RWPE1 (cell line): ENCODE measurements at regions not wholly inside any gene's neighbourhood (a gene's known extent, or its start where the extent isn't known, plus 50 kb on each side); places are given as distances from the start of the nearest gene placed in this dataset.
"Not testable (repeated sequence)": the region's sequence is repeated elsewhere in the genome, so short reads cannot be mapped to it uniquely, and the experiment has no call there.

ENCODE experiments used
- CTCF ChIA-PET: fragments of 350-600 bp; sonication (Branson Sonifier 250); formaldehyde crosslinking; extraction: SDS; loops from one replicate; lab custom pipeline; 2021; lab: Yijun Ruan, JAX
- POLR2A ChIA-PET: fragments of 400-600 bp; formaldehyde crosslinking; extraction: SDS; loops from one replicate; lab custom pipeline; 2020; ENCODE audit warnings: antibody characterized with exemption; ENCODE audit not compliant: low non-redundant PET; lab: Yijun Ruan, JAX
- DNase-seq: peaks from one replicate; pipeline ENCODE4 v3.0.0; 2012; ENCODE audit warnings: low spot score
- H3K27ac ChIP-seq: fragments of 450-650 bp; 2 replicates; pipeline ENCODE4 v1.5.1; 2017
- TF ChIP-seq, protein P1 (sequence below): fragments of 450-650 bp; conservative IDR thresholded peaks from 2 replicates; pipeline ENCODE4 v1.5.1; 2017; ENCODE audit warnings: low read depth, mild to moderate bottlenecking

DNA sequence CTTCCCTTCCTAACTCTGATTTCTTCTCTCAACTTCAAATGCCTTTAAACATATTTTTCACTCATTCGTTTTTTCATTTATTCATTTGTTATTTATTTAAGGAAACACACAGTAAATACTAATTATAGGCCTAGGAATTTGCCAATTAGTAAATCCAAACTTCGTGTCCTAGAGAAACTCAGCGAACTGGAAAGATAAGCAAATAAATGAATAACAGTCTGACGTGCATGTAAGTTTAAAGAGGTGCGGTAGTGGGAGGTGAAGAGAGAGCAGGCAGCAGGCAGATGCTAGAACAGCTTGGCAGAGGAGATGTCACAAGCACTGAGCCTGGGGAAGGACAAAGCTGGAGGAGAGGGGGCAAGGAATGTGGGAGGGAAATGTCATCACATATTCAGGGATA is 228.2 kb downstream of the DPY19L2 start:
- no peak overlapping the region for H3K27ac ChIP-seq
- POLR2A ChIA-PET: no interaction called here
- CTCF ChIA-PET: no interaction called here
- TF ChIP-seq, protein P1, sequence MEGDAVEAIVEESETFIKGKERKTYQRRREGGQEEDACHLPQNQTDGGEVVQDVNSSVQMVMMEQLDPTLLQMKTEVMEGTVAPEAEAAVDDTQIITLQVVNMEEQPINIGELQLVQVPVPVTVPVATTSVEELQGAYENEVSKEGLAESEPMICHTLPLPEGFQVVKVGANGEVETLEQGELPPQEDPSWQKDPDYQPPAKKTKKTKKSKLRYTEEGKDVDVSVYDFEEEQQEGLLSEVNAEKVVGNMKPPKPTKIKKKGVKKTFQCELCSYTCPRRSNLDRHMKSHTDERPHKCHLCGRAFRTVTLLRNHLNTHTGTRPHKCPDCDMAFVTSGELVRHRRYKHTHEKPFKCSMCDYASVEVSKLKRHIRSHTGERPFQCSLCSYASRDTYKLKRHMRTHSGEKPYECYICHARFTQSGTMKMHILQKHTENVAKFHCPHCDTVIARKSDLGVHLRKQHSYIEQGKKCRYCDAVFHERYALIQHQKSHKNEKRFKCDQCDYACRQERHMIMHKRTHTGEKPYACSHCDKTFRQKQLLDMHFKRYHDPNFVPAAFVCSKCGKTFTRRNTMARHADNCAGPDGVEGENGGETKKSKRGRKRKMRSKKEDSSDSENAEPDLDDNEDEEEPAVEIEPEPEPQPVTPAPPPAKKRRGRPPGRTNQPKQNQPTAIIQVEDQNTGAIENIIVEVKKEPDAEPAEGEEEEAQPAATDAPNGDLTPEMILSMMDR: no peak
- DNase-seq: no peak

DNA sequence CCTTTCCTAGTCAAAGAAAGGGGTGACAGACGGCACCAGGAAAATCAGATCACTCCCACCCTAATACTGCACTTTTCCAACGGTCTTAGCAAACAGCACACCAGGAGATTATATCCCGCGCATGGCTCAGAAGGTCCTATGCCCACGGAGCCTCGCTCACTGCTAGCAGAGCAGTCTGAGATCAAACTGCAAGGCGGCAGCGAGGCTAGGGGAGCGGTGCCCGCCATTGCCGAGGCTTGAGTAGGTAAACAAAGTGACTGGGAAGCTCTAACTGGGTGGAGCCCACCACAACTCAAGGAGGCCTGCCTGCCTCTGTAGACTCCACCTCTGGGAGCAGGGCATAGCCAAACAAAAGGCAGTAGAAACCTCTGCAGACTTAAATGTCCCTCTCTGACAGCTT is 233.9 kb downstream of the DPY19L2 start:
- CTCF ChIA-PET: interaction anchor here (0.6 kb wide), 1 partner anchor 767 kb away, joined by 3 read pairs; no protein-coding TSS in a partner anchor
- DNase-seq, POLR2A ChIA-PET: not testable (repeated sequence)

DNA sequence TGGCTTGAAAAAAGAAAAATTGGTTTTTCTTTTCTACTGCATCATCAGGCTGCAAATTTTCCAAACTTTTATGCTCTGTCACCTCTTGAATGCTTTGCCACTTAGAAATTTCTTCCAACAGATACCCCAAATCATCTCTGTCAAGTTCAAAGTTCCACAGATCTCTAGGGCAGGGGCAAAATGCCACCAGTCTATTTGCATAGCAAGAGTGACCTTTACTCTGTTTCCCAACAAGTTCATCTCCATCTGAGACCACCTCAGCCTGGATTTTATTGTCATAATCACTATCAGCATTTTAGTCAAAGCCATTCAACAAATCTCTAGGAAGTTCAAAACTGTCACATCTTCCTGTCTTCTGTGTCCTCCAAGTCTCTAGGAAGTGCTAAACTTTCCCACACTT is 240.3 kb downstream of the DPY19L2 start:
- DNase-seq, POLR2A ChIA-PET, CTCF ChIA-PET, H3K27ac ChIP-seq: not testable (repeated sequence)

More for the DNA sequence above, 233.9 kb downstream of the DPY19L2 start:
- not testable (repeated sequence) for H3K27ac ChIP-seq

DNA sequence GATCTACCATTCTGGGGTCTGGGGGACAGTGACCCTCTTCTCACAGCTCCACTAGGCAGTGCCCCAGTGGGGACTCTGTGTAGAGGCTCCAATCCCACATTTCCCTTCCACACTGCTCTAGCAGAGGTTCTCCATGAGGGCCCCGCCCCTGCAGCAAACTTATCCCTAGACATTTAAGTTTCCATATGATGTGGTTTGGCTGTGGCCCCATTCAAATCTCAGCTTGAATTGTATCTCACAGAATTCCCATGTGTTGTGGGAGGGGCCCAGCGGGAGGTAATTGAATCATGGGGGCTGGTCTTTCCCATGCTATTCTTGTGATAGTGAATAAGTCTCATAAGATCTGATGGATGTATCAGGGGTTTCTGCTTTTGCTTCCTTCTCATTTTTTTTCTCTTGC is 241.3 kb downstream of the DPY19L2 start:
- CTCF ChIA-PET, H3K27ac ChIP-seq, POLR2A ChIA-PET, DNase-seq: not testable (repeated sequence)

DNA sequence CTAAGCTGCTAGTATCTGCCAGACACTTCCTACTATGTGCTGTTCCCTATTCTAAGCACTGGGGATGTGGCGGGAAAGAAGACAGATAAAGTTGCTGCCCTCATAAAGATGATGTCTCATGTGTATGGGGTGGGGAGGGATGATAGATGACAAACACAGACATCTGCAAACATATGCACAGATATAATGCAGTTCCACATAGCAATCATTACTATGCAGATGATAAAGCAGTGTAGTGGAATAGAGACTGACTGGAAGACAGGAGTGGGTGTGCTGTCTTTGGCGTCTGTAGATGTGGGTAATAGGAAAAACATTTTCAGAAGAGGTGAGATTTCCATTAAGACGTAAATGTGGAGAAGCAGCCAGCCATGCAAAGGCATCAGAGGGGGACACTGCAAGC is 243.6 kb downstream of the DPY19L2 start:
- H3K27ac ChIP-seq: no peak overlapping the region
- DNase-seq: no peak
- CTCF ChIA-PET: no interaction called here
- POLR2A ChIA-PET: no interaction called here
- TF ChIP-seq, protein P1: no peak

DNA sequence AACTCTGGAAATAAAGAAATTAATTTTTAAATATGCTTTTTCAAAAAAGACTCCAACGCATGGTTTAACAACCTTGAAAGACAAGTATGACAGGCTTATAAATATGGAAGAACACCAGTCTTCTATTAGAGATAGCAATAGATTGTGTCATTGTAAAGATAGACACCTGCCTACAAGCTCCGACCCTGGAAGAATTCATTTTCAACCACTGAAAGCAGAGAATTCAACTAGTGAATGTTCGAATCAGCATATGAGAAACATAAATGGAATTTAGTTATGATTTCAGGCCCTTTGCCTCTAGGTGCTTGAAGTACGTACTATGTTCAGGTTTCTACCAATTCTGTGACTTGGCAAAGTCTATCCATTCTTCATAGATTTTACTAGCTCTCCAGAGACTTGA is 244.5 kb downstream of the DPY19L2 start:
- TF ChIP-seq, protein P1: no peak
- CTCF ChIA-PET: no interaction called here
- POLR2A ChIA-PET: no interaction called here
- H3K27ac ChIP-seq: no peak overlapping the region
- no peak for DNase-seq

DNA sequence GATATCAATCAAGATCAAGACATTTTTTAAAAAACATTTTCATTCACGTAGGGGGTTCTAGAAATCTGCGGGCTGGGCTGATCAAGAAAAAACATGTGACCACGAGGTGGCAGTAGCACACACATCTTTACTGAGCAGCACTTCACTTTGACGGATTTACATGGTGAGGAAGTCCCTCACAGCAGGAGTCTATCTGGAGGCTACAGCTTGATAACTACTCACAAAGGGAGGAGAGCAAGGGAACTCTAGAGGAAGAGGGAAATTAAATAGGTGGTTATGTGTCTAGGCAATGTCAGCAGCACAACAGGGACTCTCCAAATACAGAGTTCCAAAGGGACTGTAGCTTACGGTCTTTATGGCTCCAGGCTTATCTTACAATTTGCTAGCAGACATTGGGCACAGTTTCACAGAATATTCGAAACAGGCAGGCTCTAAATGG is 248.1 kb downstream of the DPY19L2 start:
- no peak overlapping the region for H3K27ac ChIP-seq
- ChIA-PET CTCF (interaction anchor here (0.5 kb wide), 1 partner anchor 248 kb away, joined by 3 read pairs; the partner anchor contains the start of gene DPY19L2), POLR2A (no interaction called here)
- TF ChIP-seq, protein P1: peak; percentile 36
- no peak for DNase-seq

DNA sequence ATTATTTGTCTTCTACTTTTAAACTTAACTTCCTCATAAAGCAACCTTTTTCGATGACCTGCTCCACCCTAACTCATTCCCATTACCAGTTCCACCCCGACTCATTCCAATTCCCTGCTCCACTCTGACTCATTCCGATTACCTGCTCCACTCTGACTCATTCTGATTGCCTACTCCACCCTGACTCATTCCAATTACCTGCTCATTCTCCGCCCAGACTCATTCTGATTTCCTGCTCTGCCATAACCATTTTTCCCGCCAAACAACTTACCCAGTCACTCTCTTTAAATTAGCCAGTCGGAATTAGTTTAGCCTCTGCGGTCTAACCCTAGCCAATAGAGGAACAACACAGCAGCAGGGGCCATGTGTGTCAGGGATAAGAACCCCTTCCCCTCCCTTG is 249.1 kb downstream of the DPY19L2 start:
- ChIA-PET POLR2A (no interaction called here), CTCF (no interaction called here)
- peak; percentile 57 for DNase-seq

More for the DNA sequence above, 249.1 kb downstream of the DPY19L2 start:
- H3K27ac ChIP-seq: no peak overlapping the region
- TF ChIP-seq, protein P1: no peak
